H1 (cell line): ENCODE measurements at regions not wholly inside any gene's neighbourhood (a gene's known extent, or its start where the extent isn't known, plus 50 kb on each side); places are given as distances from the start of the nearest gene placed in this dataset.

Experiments used
- CTCF ChIA-PET: fragments of 300-600 bp; sonication (Branson Sonifier 250); formaldehyde crosslinking; loops from one replicate; lab custom pipeline; 2021; ENCODE audit not compliant: partially characterized antibody; lab: Charles Lee
- POLR2A ChIA-PET: fragments of 300-600 bp; sonication (Branson Sonifier 250); formaldehyde crosslinking; loops from one replicate; lab custom pipeline; 2021; ENCODE audit warnings: inconsistent platforms; ENCODE audit not compliant: partially characterized antibody; lab: Charles Lee
- DNase-seq, 2 experiments: peaks; one replicate each; pipeline versions ENCODE4 v3.0.0 to v3.0.0-alpha.2; 2010 to 2022; ENCODE audit warnings: low spot score in 2 of 2, low read depth in 1 of 2, mixed read lengths in 1 of 2
- FAIRE-seq: peaks from 2 replicates; lab custom pipeline; 2011; peaks lifted over from hg19 to GRCh38; lab: Jason Lieb, UNC
- H2AFZ ChIP-seq: 2 replicates; pipeline ENCODE4 v1.8.1; 2012; ENCODE audit warnings: low read length, inconsistent platforms
- H2AK5ac ChIP-seq: 2 replicates; pipeline ENCODE4 v1.6.1; 2013; ENCODE audit warnings: low read depth, low read length
- H2BK120ac ChIP-seq: replicated peaks from 2 replicates; pipeline ENCODE3; 2013; ENCODE audit warnings: low read depth, low read length, inconsistent platforms
- H2BK12ac ChIP-seq: 2 replicates; pipeline ENCODE4 v1.6.1; 2013; ENCODE audit warnings: low read depth, low read length
- H2BK15ac ChIP-seq: 2 replicates; pipeline ENCODE4 v1.6.1; 2013; ENCODE audit warnings: low read length
- H2BK20ac ChIP-seq: 2 replicates; pipeline ENCODE4 v1.6.1; 2013; ENCODE audit warnings: low read length
- H2BK5ac ChIP-seq: 2 replicates; pipeline ENCODE4 v1.6.1; 2013; ENCODE audit warnings: low read depth, low read length
- H3K14ac ChIP-seq: 2 replicates; pipeline ENCODE4 v1.6.1; 2013; ENCODE audit warnings: inconsistent platforms; ENCODE audit not compliant: insufficient read length
- H3K18ac ChIP-seq: 2 replicates; pipeline ENCODE4 v1.6.1; 2013; ENCODE audit warnings: low read length; ENCODE audit errors: extremely low read depth
- H3K23ac ChIP-seq: 2 replicates; pipeline ENCODE4 v1.6.1; 2013; ENCODE audit warnings: inconsistent platforms; ENCODE audit not compliant: insufficient read length
- H3K23me2 ChIP-seq: 2 replicates; pipeline ENCODE4 v1.6.1; 2013; ENCODE audit warnings: low read depth, low read length
- H3K27ac ChIP-seq: 2 replicates; pipeline ENCODE4 v1.6.1; 2011; ENCODE audit warnings: low read depth, low read length, inconsistent platforms
- H3K27me3 ChIP-seq, 4 experiments: replicated peaks in 1 of 4; 1 replicate in 1 of 4; 2 replicates in 3 of 4; pipeline versions ENCODE4 v1.6.1 to v1.8.1; 2011 to 2013; ENCODE audit warnings: low read length in 3 of 4, mild to moderate bottlenecking in 3 of 4, inconsistent platforms in 2 of 4, mixed read lengths in 2 of 4, moderate library complexity in 1 of 4; ENCODE audit not compliant: control insufficient read depth in 3 of 4, insufficient read depth in 3 of 4; ENCODE audit errors: extremely low read depth in 1 of 4
- H3K36me3 ChIP-seq, 4 experiments: 2 replicates each; pipeline versions ENCODE4 v1.6.1 to v1.8.1; 2011 to 2013; ENCODE audit warnings: mild to moderate bottlenecking in 4 of 4, low read length in 3 of 4, moderate library complexity in 2 of 4, control low read depth in 1 of 4, inconsistent platforms in 1 of 4; ENCODE audit not compliant: insufficient read depth in 4 of 4, control insufficient read depth in 2 of 4
- H3K4ac ChIP-seq: replicated peaks from 2 replicates; pipeline ENCODE3; 2013; ENCODE audit warnings: low read length, low read depth, mixed read lengths, inconsistent platforms; ENCODE audit not compliant: insufficient read length
- H3K4me1 ChIP-seq, 4 experiments: replicated peaks in 1 of 4; 1 replicate in 1 of 4; 2 replicates in 3 of 4; pipeline versions ENCODE4 v1.6.1 to v1.8.1; 2011 to 2013; ENCODE audit warnings: low read length in 3 of 4, inconsistent platforms in 2 of 4, mixed read lengths in 1 of 4; ENCODE audit not compliant: insufficient read depth in 4 of 4, control insufficient read depth in 3 of 4
- H3K4me2 ChIP-seq, 2 experiments: 2 replicates each; pipeline versions ENCODE4 v1.6.1 to v1.8.1; 2011 to 2013; ENCODE audit warnings: low read depth in 2 of 2, low read length in 2 of 2, control low read depth in 1 of 2, inconsistent platforms in 1 of 2, mild to moderate bottlenecking in 1 of 2; ENCODE audit not compliant: insufficient read depth in 1 of 2
- H3K4me3 ChIP-seq, 4 experiments: fragments of 200-600, 300-600 bp in 1 of 4; sonication (generic), shearing (Covaris generic), sonication (Bioruptor Twin) in 1 of 4; 2 replicates each; pipeline versions ENCODE4 v1.5.1 to v1.8.1; 2011 to 2016; ENCODE audit warnings: low read length in 4 of 4, low read depth in 3 of 4, control low read depth in 2 of 4, inconsistent platforms in 2 of 4, mild to moderate bottlenecking in 2 of 4, mixed read lengths in 1 of 4, moderate library complexity in 1 of 4; ENCODE audit not compliant: insufficient read depth in 2 of 4; ENCODE audit errors: extremely low read depth in 1 of 4
- H3K56ac ChIP-seq: replicated peaks from 2 replicates; pipeline ENCODE3; 2013; ENCODE audit warnings: low read depth, mild to moderate bottlenecking, mixed read lengths, low read length, inconsistent platforms; ENCODE audit not compliant: insufficient read length
- H3K79me1 ChIP-seq: 2 replicates; pipeline ENCODE4 v1.6.1; 2013; ENCODE audit warnings: low read depth, low read length, control low read depth
- H3K79me2 ChIP-seq, 2 experiments: 2 replicates each; pipeline versions ENCODE4 v1.6.1 to v1.8.1; 2012 to 2013; ENCODE audit warnings: low read length in 2 of 2, mild to moderate bottlenecking in 2 of 2, inconsistent platforms in 1 of 2; ENCODE audit not compliant: insufficient read depth in 2 of 2, control insufficient read depth in 1 of 2
- H3K9ac ChIP-seq, 4 experiments: replicated peaks in 1 of 4; 1 replicate in 1 of 4; 2 replicates in 3 of 4; pipeline versions ENCODE4 v1.6.1 to v1.8.1; 2011 to 2013; ENCODE audit warnings: low read depth in 3 of 4, low read length in 3 of 4, control low read depth in 2 of 4, mild to moderate bottlenecking in 2 of 4, moderate library complexity in 2 of 4, inconsistent platforms in 1 of 4; ENCODE audit errors: extremely low read depth in 1 of 4
- H3K9me3 ChIP-seq, 2 experiments: 2 replicates each; pipeline versions ENCODE4 v1.6.1 to v1.8.1; 2012 to 2013; ENCODE audit warnings: mild to moderate bottlenecking in 2 of 2, moderate library complexity in 2 of 2, control low read depth in 1 of 2, inconsistent platforms in 1 of 2, low read depth in 1 of 2, low read length in 1 of 2, mixed read lengths in 1 of 2; ENCODE audit not compliant: insufficient read depth in 2 of 2
- H4K20me1 ChIP-seq, 2 experiments: replicated peaks in 1 of 2; 2 replicates each; pipeline versions ENCODE3 to v1.8.1; 2011 to 2013; ENCODE audit warnings: inconsistent platforms in 2 of 2, low read length in 2 of 2, mild to moderate bottlenecking in 1 of 2; ENCODE audit not compliant: insufficient read depth in 2 of 2, control insufficient read depth in 1 of 2
- H4K5ac ChIP-seq: 2 replicates; pipeline ENCODE4 v1.6.1; 2013; ENCODE audit warnings: low read length, low read depth, mixed read lengths, inconsistent platforms; ENCODE audit not compliant: insufficient read length
- H4K8ac ChIP-seq: 2 replicates; pipeline ENCODE4 v1.8.0; 2013; ENCODE audit warnings: mild to moderate bottlenecking, moderate library complexity, low read length, inconsistent platforms; ENCODE audit not compliant: insufficient read depth; ENCODE audit errors: extremely low read depth
- H4K91ac ChIP-seq: replicated peaks from 2 replicates; pipeline ENCODE3; 2013; ENCODE audit warnings: low read length, mixed read lengths, inconsistent platforms; ENCODE audit not compliant: insufficient read length
- BCL11A ChIP-seq, 2 experiments: IDR thresholded peaks; one replicate each; pipeline ENCODE4 v1.6.1; 2011; ENCODE audit warnings: low read depth in 2 of 2, low read length in 2 of 2, mild to moderate bottlenecking in 2 of 2
- CBX5 ChIP-seq: fragments of 300-800, 300-1000 bp; sonication (generic); IDR thresholded peaks from 2 replicates; pipeline ENCODE4 v1.7.1; 2016; ENCODE audit warnings: antibody characterized with exemption, low read length, low read depth
- CHD1 ChIP-seq: IDR thresholded peaks from 2 replicates; pipeline ENCODE4 v1.6.1; 2012; ENCODE audit warnings: low read depth, low read length, improper control_type of control experiment
- E2F6 ChIP-seq: IDR thresholded peaks from 2 replicates; pipeline ENCODE4 v1.6.1; 2012; ENCODE audit warnings: inconsistent platforms
- EP300 ChIP-seq, 2 experiments: IDR thresholded peaks; 1 replicate in 1 of 2; 2 replicates in 1 of 2; pipeline ENCODE4 v1.6.1; 2011 to 2012; ENCODE audit warnings: low read depth in 2 of 2, low read length in 2 of 2, mild to moderate bottlenecking in 2 of 2, borderline replicate concordance in 1 of 2, inconsistent platforms in 1 of 2, moderate library complexity in 1 of 2
- HDAC6 ChIP-seq: IDR thresholded peaks from one replicate; pipeline ENCODE4 v1.7.1; 2012; ENCODE audit warnings: low read depth, mild to moderate bottlenecking, inconsistent platforms, low read length, moderate library complexity
- JUN ChIP-seq: IDR thresholded peaks from 2 replicates; pipeline ENCODE4 v1.6.1; 2011; ENCODE audit warnings: low read depth, mild to moderate bottlenecking, improper control_type of control experiment, low read length
- JUND ChIP-seq: IDR thresholded peaks from 2 replicates; pipeline ENCODE4 v1.6.1; 2011; ENCODE audit warnings: mild to moderate bottlenecking, improper control_type of control experiment, low read length
- KDM4A ChIP-seq: IDR thresholded peaks from one replicate; pipeline ENCODE4 v1.7.1; 2012; ENCODE audit warnings: low read depth, mild to moderate bottlenecking, moderate library complexity, low read length, inconsistent platforms; ENCODE audit not compliant: severe bottlenecking
- KDM5A ChIP-seq: fragments of 200-600 bp; IDR thresholded peaks from 2 replicates; pipeline ENCODE4 v1.7.1; 2012; ENCODE audit warnings: mild to moderate bottlenecking, low read length, inconsistent platforms, mixed read lengths
- NANOG ChIP-seq: IDR thresholded peaks from 2 replicates; pipeline ENCODE4 v1.6.1; 2011; ENCODE audit warnings: low read length, low read depth, mild to moderate bottlenecking, inconsistent platforms; ENCODE audit not compliant: insufficient read depth, poor library complexity, severe bottlenecking
- RAD21 ChIP-seq, 2 experiments: IDR thresholded peaks in 1 of 2; conservative IDR thresholded peaks in 1 of 2; 2 replicates each; pipeline ENCODE4 v1.6.1; 2011; ENCODE audit warnings: low read depth in 2 of 2, low read length in 2 of 2, improper control_type of control experiment in 1 of 2, inconsistent platforms in 1 of 2, mild to moderate bottlenecking in 1 of 2, moderate library complexity in 1 of 2
- SIN3A ChIP-seq, 2 experiments: IDR thresholded peaks in 1 of 2; conservative IDR thresholded peaks in 1 of 2; 2 replicates each; pipeline ENCODE4 v1.6.1; 2011 to 2012; ENCODE audit warnings: low read length in 2 of 2, improper control_type of control experiment in 1 of 2, low read depth in 1 of 2, mild to moderate bottlenecking in 1 of 2
- TAF7 ChIP-seq: optimal IDR thresholded peaks from 2 replicates; pipeline ENCODE3; 2011; ENCODE audit warnings: low read depth, mild to moderate bottlenecking, inconsistent platforms, low read length, moderate library complexity, borderline replicate concordance
- WGBS, 2 experiments: shearing (Covaris generic) in 1 of 2; methylation state at CpG; one replicate each; pipeline versions ENCODE4 v1.1.6 to v1.1.7; 2013 to 2015; ENCODE audit warnings: low lambda C conversion rate in 2 of 2, mixed read lengths in 2 of 2, inconsistent platforms in 1 of 2, low coverage in 1 of 2, missing lambda C conversion rate in 1 of 2; ENCODE audit not compliant: insufficient replicate concordance in 2 of 2, insufficient coverage in 1 of 2, insufficient read length in 1 of 2; ENCODE audit errors: extremely low coverage in 1 of 2, missing lambda C conversion rate in 1 of 2; 5-methylcytosine and 5-hydroxymethylcytosine counted together

GRCh38 chr5:166540156-166540555 lies 1751.3 kb upstream of the WWC1 start:
- Histone ChIP-seq H3K4ac (no peak overlapping the region), H4K8ac (no peak overlapping the region), H3K27ac (no peak overlapping the region), H3K18ac (no peak overlapping the region), H2BK5ac (no peak overlapping the region), H2BK120ac (no peak overlapping the region), H2AFZ (no peak overlapping the region; the same call in 1 of the 2 replicates), H3K56ac (no peak overlapping the region), H4K5ac (no peak overlapping the region), H4K20me1 (no peaks in the 10 kb centered on the region), H3K23me2 (no peaks in the 10 kb centered on the region), H3K14ac (no peak overlapping the region), H3K9ac (no peak overlapping the region), H2BK15ac (no peak overlapping the region), H3K9me3 (no peaks in the 10 kb centered on the region), H2BK12ac (no peak overlapping the region), H2BK20ac (no peak overlapping the region), H3K27me3 (no peaks in the 10 kb centered on the region), H3K36me3 (no peaks in the 10 kb centered on the region), H3K79me2 (no peaks in the 10 kb centered on the region), H3K4me1 (no peaks in the 10 kb centered on the region), H3K4me3 (no peak overlapping the region), H4K91ac (no peak overlapping the region), H3K79me1 (no peaks in the 10 kb centered on the region), H3K4me2 (no peak overlapping the region), H3K23ac (no peak overlapping the region), H2AK5ac (no peak overlapping the region)
- POLR2A ChIA-PET, result no interaction called here
- FAIRE-seq, result no peak
- 91% methylated on average over 2 of the region's 2 CpGs; no CpG with 5 or more reads in 1 of the 2 experiments for WGBS, 2 experiments
- CTCF ChIA-PET, result no interaction called here
- no peak for DNase-seq
- no peak for TF ChIP-seq TAF7
- TF ChIP-seq BCL11A (IDR thresholded peaks at IDR 0.05; ENCODE audit: low read depth in 2 of 2, low read length in 2 of 2), result no peak
- no peak for TF ChIP-seq KDM4A
- TF ChIP-seq KDM5A, result no peak
- no peak for TF ChIP-seq NANOG
- no peak for TF ChIP-seq E2F6
- no peak for TF ChIP-seq SIN3A (conservative IDR thresholded peaks at IDR 0.05 in 1 of 2, IDR thresholded peaks at IDR 0.05 in 1 of 2; ENCODE audit: low read depth in 1 of 2, low read length in 2 of 2)
- no peak for TF ChIP-seq CHD1
- TF ChIP-seq CBX5, result no peak
- no peak for TF ChIP-seq RAD21 (IDR thresholded peaks at IDR 0.05 in 1 of 2, conservative IDR thresholded peaks at IDR 0.05 in 1 of 2; ENCODE audit: low read depth in 2 of 2, low read length in 2 of 2)
- TF ChIP-seq EP300 (IDR thresholded peaks at IDR 0.05; ENCODE audit: borderline replicate concordance in 1 of 2, low read depth in 2 of 2, low read length in 2 of 2), result no peak
- TF ChIP-seq JUND, result no peak
- TF ChIP-seq JUN, result no peak
- TF ChIP-seq HDAC6, result no peak
